HUES6 (cell line): ENCODE measurements at regions not wholly inside any gene's neighbourhood (a gene's known extent, or its start where the extent isn't known, plus 50 kb on each side); places are given as distances from the start of the nearest gene placed in this dataset.

ENCODE experiments used
- H3K27ac ChIP-seq: 2 replicates; pipeline ENCODE4 v1.7.0; 2013; ENCODE audit warnings: low read depth, mild to moderate bottlenecking, low read length, inconsistent platforms
- H3K27me3 ChIP-seq: 2 replicates; pipeline ENCODE4 v1.6.1; 2013; ENCODE audit warnings: low read length; ENCODE audit not compliant: control insufficient read depth, insufficient read depth
- H3K36me3 ChIP-seq: 2 replicates; pipeline ENCODE4 v1.6.1; 2013; ENCODE audit warnings: low read length; ENCODE audit not compliant: control insufficient read depth, insufficient read depth
- H3K4me1 ChIP-seq: 2 replicates; pipeline ENCODE4 v1.6.1; 2013; ENCODE audit warnings: low read length; ENCODE audit not compliant: control insufficient read depth, insufficient read depth
- H3K4me3 ChIP-seq: 2 replicates; pipeline ENCODE4 v1.5.1; 2013; ENCODE audit warnings: low read depth, low read length
- H3K9ac ChIP-seq: one replicate; pipeline ENCODE4 v1.6.1; 2013; ENCODE audit warnings: mild to moderate bottlenecking, low read length
- H3K9me3 ChIP-seq: 2 replicates; pipeline ENCODE4 v1.6.1; 2013; ENCODE audit warnings: low read depth, low read length; ENCODE audit not compliant: control insufficient read depth, insufficient read depth

GRCh38 chrX:23127586-23127985 is 127.8 kb downstream of the DDX53 start:
- Histone ChIP-seq H3K27me3 (no peaks in the 10 kb centered on the region), H3K4me3 (no peak overlapping the region), H3K27ac (no peak overlapping the region), H3K9ac (no peak overlapping the region), H3K9me3 (no peaks in the 10 kb centered on the region), H3K36me3 (no peaks in the 10 kb centered on the region), H3K4me1 (peaks cover 10% of the 10 kb centered on the region; the same call in 1 of the 2 replicates)

- Histone ChIP-seq H3K4me3 (no peak overlapping the region), H3K9ac (no peak overlapping the region), H3K36me3 (no peaks in the 10 kb centered on the region), H3K27ac (no peak overlapping the region), H3K9me3 (no peaks in the 10 kb centered on the region), H3K4me1 (peaks cover 27% of the 10 kb centered on the region), H3K27me3 (no peaks in the 10 kb centered on the region)
These were observed 133.8 kb downstream of the DDX53 start for GRCh38 chrX:23133551-23133950.

GRCh38 chrX:23134136-23134535 is 134.4 kb downstream of the DDX53 start:
- H3K9ac ChIP-seq = no peak overlapping the region
- no peak overlapping the region for H3K27ac ChIP-seq
- H3K4me3 ChIP-seq = no peak overlapping the region
- H3K36me3 ChIP-seq = no peaks in the 10 kb centered on the region
- H3K4me1 ChIP-seq = peaks cover 25% of the 10 kb centered on the region
- no peaks in the 10 kb centered on the region for H3K27me3 ChIP-seq
- H3K9me3 ChIP-seq = no peaks in the 10 kb centered on the region

- Histone ChIP-seq H3K27me3 (peaks cover 4% of the 10 kb centered on the region; the same call in 1 of the 2 replicates), H3K9me3 (no peaks in the 10 kb centered on the region), H3K27ac (no peak overlapping the region), H3K36me3 (no peaks in the 10 kb centered on the region), H3K4me1 (peaks cover 18% of the 10 kb centered on the region), H3K4me3 (no peak overlapping the region), H3K9ac (no peak overlapping the region)
These were observed 137.1 kb downstream of the DDX53 start for GRCh38 chrX:23136816-23137215.

GRCh38 chrX:23168291-23168690 is 166.4 kb upstream of the PTCHD1 start:
- Histone ChIP-seq H3K27me3 (peaks cover 3% of the 10 kb centered on the region; the same call in 1 of the 2 replicates), H3K4me3 (no peak overlapping the region), H3K4me1 (no peaks in the 10 kb centered on the region), H3K9me3 (no peaks in the 10 kb centered on the region), H3K36me3 (no peaks in the 10 kb centered on the region), H3K27ac (no peak overlapping the region), H3K9ac (no peak overlapping the region)

- no peak overlapping the region for H3K27ac ChIP-seq
- no peaks in the 10 kb centered on the region; the same call in 1 of the 2 replicates for H3K27me3 ChIP-seq
- H3K9me3 ChIP-seq = no peaks in the 10 kb centered on the region
- no peak overlapping the region for H3K4me3 ChIP-seq
- no peaks in the 10 kb centered on the region for H3K36me3 ChIP-seq
- H3K9ac ChIP-seq = no peak overlapping the region
- no peaks in the 10 kb centered on the region for H3K4me1 ChIP-seq
These were observed 148.7 kb upstream of the PTCHD1 start for GRCh38 chrX:23185951-23186350.

GRCh38 chrX:23187819-23188218 is 146.8 kb upstream of the PTCHD1 start:
- Histone ChIP-seq H3K4me3 (no peak overlapping the region), H3K9me3 (no peaks in the 10 kb centered on the region), H3K36me3 (no peaks in the 10 kb centered on the region), H3K27me3 (no peaks in the 10 kb centered on the region; the same call in 1 of the 2 replicates), H3K4me1 (no peaks in the 10 kb centered on the region), H3K9ac (no peak overlapping the region), H3K27ac (no peak overlapping the region)

GRCh38 chrX:23194885-23195554 is 139.6 kb upstream of the PTCHD1 start:
- no peaks in the 10 kb centered on the region for H3K4me1 ChIP-seq
- H3K27ac ChIP-seq = no peak overlapping the region
- H3K36me3 ChIP-seq = no peaks in the 10 kb centered on the region
- H3K9ac ChIP-seq = no peak overlapping the region
- H3K9me3 ChIP-seq = no peaks in the 10 kb centered on the region
- no peak overlapping the region for H3K4me3 ChIP-seq
- H3K27me3 ChIP-seq = no peaks in the 10 kb centered on the region; the same call in 1 of the 2 replicates

- Histone ChIP-seq H3K27me3 (no peaks in the 10 kb centered on the region; the same call in 1 of the 2 replicates), H3K36me3 (no peaks in the 10 kb centered on the region), H3K9ac (no peak overlapping the region), H3K4me1 (no peaks in the 10 kb centered on the region), H3K9me3 (no peaks in the 10 kb centered on the region), H3K27ac (no peak overlapping the region), H3K4me3 (no peak overlapping the region)
These were observed 138.9 kb upstream of the PTCHD1 start for GRCh38 chrX:23195761-23196160.

- no peak overlapping the region for H3K27ac ChIP-seq
- no peak overlapping the region for H3K4me3 ChIP-seq
- no peak overlapping the region for H3K9ac ChIP-seq
These were observed 132.9 kb upstream of the PTCHD1 start for GRCh38 chrX:23201706-23202105.

GRCh38 chrX:23202326-23202725 is 132.3 kb upstream of the PTCHD1 start:
- Histone ChIP-seq H3K4me1 (peaks cover 4% of the 10 kb centered on the region; the same call in 1 of the 2 replicates), H3K4me3 (no peak overlapping the region), H3K27me3 (no peaks in the 10 kb centered on the region; the same call in 1 of the 2 replicates), H3K36me3 (no peaks in the 10 kb centered on the region), H3K9me3 (no peaks in the 10 kb centered on the region), H3K27ac (no peak overlapping the region), H3K9ac (no peak overlapping the region)

More at GRCh38 chrX:23201706-23202105, 132.9 kb upstream of the PTCHD1 start:
- Histone ChIP-seq H3K27me3 (no peaks in the 10 kb centered on the region; the same call in 1 of the 2 replicates), H3K4me1 (peaks cover 4% of the 10 kb centered on the region; the same call in 1 of the 2 replicates), H3K9me3 (no peaks in the 10 kb centered on the region), H3K36me3 (no peaks in the 10 kb centered on the region)
